GM18907 (cell line): ENCODE measurements at regions not wholly inside any gene's neighbourhood (a gene's known extent, or its start where the extent isn't known, plus 50 kb on each side); places are given as distances from the start of the nearest gene placed in this dataset.
"Not testable (repeated sequence)": the region's sequence is repeated elsewhere in the genome, so short reads cannot be mapped to it uniquely, and the experiment has no call there.

Experiments used
- ATAC-seq: cut with Tn5 transposase; IDR thresholded peaks from one replicate; pipeline ENCODE4 v1.9.1; 2021; ENCODE audit warnings: mild to moderate bottlenecking, moderate library complexity; ENCODE audit not compliant: unreplicated experiment

GRCh38 chr12:68387338-68387737 is 55.2 kb upstream of the MDM1 start:
- ATAC-seq: no peak

- ATAC-seq: no peak
Observed at GRCh38 chr12:68389305-68389704, 57.1 kb upstream of the MDM1 start.

- ATAC-seq: no peak
Observed at GRCh38 chr12:68391937-68392336, 59.8 kb upstream of the MDM1 start.

GRCh38 chr12:68392376-68392775 is 60.2 kb upstream of the MDM1 start:
- no peak for ATAC-seq

GRCh38 chr12:68393417-68393816 is 61.3 kb upstream of the MDM1 start:
- no peak for ATAC-seq

GRCh38 chr12:68397566-68398158 is 65.5 kb upstream of the MDM1 start:
- no peak for ATAC-seq

GRCh38 chr12:68398689-68399088 is 66.5 kb upstream of the MDM1 start:
- ATAC-seq: not testable (repeated sequence)

- ATAC-seq: no peak
Observed at GRCh38 chr12:68400226-68400829, 68.2 kb upstream of the MDM1 start.

GRCh38 chr12:68402422-68402821 is 70.3 kb upstream of the MDM1 start:
- no peak for ATAC-seq

- no peak for ATAC-seq
Observed at GRCh38 chr12:68403296-68403695, 71.1 kb upstream of the MDM1 start.

GRCh38 chr12:68403711-68404110 is 71.5 kb upstream of the MDM1 start:
- ATAC-seq: no peak

GRCh38 chr12:68405343-68405781 is 73.2 kb upstream of the MDM1 start:
- ATAC-seq: no peak

- ATAC-seq: no peak
Observed at GRCh38 chr12:68406134-68406576, 74.0 kb upstream of the MDM1 start.

GRCh38 chr12:68406911-68407310 is 74.7 kb upstream of the MDM1 start:
- no peak for ATAC-seq

- ATAC-seq: no peak
Observed at GRCh38 chr12:68410018-68410660, 78.0 kb upstream of the MDM1 start.

GRCh38 chr12:68411371-68411770 is 79.2 kb upstream of the MDM1 start:
- no peak for ATAC-seq

GRCh38 chr12:68414988-68415387 is 82.8 kb upstream of the MDM1 start:
- ATAC-seq: no peak

GRCh38 chr12:68416350-68416749 is 84.2 kb upstream of the MDM1 start:
- ATAC-seq: no peak

- ATAC-seq: no peak
Observed at GRCh38 chr12:68416826-68417225, 84.7 kb upstream of the MDM1 start.

GRCh38 chr12:68418137-68418460 is 85.9 kb upstream of the MDM1 start:
- ATAC-seq: no peak

GRCh38 chr12:68420225-68421010 is 88.3 kb upstream of the MDM1 start:
- ATAC-seq: no peak

GRCh38 chr12:68422159-68422558 is 90.0 kb upstream of the MDM1 start:
- ATAC-seq: no peak
